ENCODE measurements at regions not wholly inside any gene's neighbourhood (a gene's known extent, or its start where the extent isn't known, plus 50 kb on each side); places are given as distances from the start of the nearest gene placed in this dataset.

- TF ChIP-seq CTCF (IDR thresholded peaks at IDR 0.05 in 4 of 5, conservative IDR thresholded peaks at IDR 0.05 in 1 of 5), result no peak
- TF ChIP-seq POLR2A (IDR thresholded peaks at IDR 0.05), result no peak
Observed at GRCh38 chr13:109667807-109668291, 118.5 kb downstream of the IRS2 start.

Data from gastrocnemius medialis (tissue), 4 donors.